AG04449 (cell line): ENCODE measurements at regions not wholly inside any gene's neighbourhood (a gene's known extent, or its start where the extent isn't known, plus 50 kb on each side); places are given as distances from the start of the nearest gene placed in this dataset.

Experiments used
- CTCF ChIA-PET: fragments of 350-600 bp; formaldehyde crosslinking; extraction: SDS; loops from one replicate; lab custom pipeline; 2021; ENCODE audit warnings: antibody characterized with exemption; lab: Yijun Ruan, JAX
- POLR2A ChIA-PET: fragments of 400-600, 350-600 bp; formaldehyde crosslinking; extraction: SDS; loops from one replicate; lab custom pipeline; 2020; ENCODE audit warnings: antibody characterized with exemption, inconsistent platforms; lab: Yijun Ruan, JAX
- DNase-seq: peaks from one replicate; pipeline ENCODE4 v3.0.0-alpha.2; 2010; ENCODE audit warnings: low read depth, low spot score
- H3K4me3 ChIP-seq: 2 replicates; pipeline ENCODE4 v1.5.1; 2011; ENCODE audit warnings: low read depth, mild to moderate bottlenecking, control low read depth, low read length
- TF ChIP-seq, protein P1 (sequence below): IDR thresholded peaks from one replicate; pipeline ENCODE4 v1.5.1; 2011; ENCODE audit warnings: mild to moderate bottlenecking, moderate library complexity, low read length, control low read depth, inconsistent platforms; ENCODE audit not compliant: insufficient read depth; ENCODE audit errors: missing control alignments

DNA sequence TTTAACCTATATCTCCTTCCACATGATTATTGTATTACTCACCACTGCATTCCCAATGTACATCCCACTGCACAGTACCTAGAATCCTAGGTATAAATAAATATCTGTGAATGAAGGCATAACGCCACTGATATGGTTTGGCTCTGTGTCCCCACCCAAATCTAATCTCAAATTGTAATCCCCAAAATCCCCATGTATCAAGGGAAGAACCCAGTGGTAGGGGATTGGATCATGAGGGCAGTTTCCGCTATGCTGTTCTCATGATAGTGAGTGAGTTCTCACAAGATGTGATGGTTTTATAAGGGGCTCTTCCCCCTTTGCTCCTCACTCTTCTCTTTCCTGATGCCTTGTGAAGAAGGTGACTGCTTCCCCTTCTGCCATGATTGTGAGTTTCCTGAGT is 599.0 kb upstream of the ADGRL2 start:
- ChIA-PET CTCF (no interaction called here), POLR2A (no interaction called here)
- TF ChIP-seq, protein P1, sequence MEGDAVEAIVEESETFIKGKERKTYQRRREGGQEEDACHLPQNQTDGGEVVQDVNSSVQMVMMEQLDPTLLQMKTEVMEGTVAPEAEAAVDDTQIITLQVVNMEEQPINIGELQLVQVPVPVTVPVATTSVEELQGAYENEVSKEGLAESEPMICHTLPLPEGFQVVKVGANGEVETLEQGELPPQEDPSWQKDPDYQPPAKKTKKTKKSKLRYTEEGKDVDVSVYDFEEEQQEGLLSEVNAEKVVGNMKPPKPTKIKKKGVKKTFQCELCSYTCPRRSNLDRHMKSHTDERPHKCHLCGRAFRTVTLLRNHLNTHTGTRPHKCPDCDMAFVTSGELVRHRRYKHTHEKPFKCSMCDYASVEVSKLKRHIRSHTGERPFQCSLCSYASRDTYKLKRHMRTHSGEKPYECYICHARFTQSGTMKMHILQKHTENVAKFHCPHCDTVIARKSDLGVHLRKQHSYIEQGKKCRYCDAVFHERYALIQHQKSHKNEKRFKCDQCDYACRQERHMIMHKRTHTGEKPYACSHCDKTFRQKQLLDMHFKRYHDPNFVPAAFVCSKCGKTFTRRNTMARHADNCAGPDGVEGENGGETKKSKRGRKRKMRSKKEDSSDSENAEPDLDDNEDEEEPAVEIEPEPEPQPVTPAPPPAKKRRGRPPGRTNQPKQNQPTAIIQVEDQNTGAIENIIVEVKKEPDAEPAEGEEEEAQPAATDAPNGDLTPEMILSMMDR: no peak
- no peak for DNase-seq
- no peak overlapping the region for H3K4me3 ChIP-seq

DNA sequence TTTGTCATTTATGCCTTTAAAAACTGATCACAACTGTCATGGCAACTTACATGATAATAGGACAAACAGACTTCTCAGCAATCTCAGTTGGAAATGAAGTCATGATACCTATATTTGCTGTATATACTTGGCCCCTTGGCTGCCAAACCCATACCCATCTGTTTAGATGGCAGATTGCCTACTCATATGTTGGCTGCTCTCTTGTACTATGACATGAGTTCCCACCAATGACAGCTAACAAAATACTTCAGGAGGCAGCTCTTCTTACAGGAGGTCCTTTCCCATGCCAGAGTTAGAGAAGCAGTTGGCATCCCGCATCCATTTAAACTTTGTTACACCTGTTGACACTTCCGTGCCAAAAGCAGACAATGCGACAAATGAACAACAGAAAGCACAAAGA is 603.1 kb upstream of the ADGRL2 start:
- TF ChIP-seq, protein P1: no peak
- ChIA-PET POLR2A (no interaction called here), CTCF (no interaction called here)
- H3K4me3 ChIP-seq: no peak overlapping the region
- DNase-seq: no peak

DNA sequence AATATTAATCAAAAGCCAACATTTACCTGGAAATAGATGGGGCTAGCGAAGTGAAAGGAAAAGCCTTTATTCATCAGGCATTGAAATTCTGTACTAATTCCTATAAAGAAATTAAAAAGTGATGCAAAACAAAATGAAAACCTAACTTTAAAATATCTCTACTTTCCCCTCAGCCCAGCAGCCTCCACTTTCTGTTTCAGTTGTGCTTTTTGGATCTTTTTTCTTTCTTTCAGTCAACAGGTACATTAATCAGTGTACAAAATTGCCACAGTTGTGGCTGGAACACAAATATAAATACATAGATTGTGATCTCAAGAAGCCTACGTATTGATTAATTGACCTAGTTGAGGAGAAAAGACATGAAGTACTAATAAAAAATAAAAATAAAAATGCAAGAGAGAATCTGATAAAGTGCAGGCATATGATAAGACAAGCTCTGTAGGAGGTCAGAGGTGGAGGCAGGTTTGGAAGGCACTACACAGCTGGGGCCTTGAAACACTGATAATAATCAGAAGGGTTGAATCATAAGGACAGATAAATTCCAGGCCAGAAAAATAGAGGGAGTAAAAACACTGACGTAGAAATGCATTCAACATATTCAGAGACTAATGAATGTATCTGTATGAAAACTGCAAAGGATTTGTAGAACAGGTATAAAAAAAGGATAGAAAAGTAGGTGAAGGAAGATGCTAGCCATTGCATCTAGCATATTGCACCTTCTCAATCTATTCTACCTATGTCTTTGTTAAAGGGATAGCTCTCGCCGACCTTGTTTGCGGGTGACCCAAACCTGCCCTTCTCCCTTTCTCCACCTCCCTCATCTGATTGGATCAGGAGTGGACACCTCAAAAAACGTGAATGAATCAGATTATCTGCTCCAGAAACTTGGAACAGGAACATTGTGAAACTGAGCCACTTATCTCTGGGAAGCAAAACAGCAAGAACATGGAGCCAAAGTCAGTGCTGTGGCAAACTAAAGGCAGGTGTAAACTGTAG is 607.8 kb upstream of the ADGRL2 start:
- no peak for DNase-seq
- ChIA-PET POLR2A (no interaction called here), CTCF (no interaction called here)
- H3K4me3 ChIP-seq: no peak overlapping the region
- TF ChIP-seq, protein P1: no peak

DNA sequence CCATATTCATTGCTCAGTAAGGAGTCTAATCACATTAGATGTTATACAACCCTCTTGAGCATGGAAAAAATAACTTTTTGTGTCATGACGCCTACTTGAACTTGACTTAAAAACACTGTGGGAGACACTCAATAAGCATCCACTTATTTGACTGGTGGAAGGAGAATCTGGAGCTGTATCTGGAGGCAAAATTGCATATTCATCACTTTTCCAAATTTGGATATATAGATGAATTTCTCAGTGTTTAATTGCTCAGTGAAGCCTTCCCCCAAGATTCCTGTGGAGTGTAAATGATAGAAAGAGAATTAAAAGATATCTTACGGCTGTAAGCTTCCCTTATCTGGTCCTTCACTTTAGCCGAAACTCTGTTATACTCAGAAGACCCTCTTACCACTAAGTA is 610.7 kb upstream of the ADGRL2 start:
- TF ChIP-seq, protein P1: no peak
- H3K4me3 ChIP-seq: no peak overlapping the region
- POLR2A ChIA-PET: no interaction called here
- CTCF ChIA-PET: no interaction called here
- no peak for DNase-seq

DNA sequence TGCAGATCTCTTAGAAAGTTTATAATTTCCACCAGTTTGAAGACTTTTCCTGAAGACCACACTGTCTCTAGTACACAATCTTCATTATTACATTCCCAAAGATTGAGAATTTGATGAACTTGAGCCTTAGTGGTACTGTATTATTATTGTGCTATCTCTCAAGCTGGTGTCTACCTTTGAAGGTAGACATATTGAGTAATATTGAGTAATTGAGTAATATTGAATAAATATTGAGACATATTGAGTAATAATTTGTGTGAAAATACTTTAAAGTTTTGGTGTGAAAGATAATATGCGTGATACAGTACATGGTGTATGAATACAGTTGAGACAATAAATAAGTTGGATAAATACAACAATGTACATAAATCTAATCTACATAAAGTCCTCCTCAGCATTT is 613.1 kb upstream of the ADGRL2 start:
- DNase-seq: no peak
- TF ChIP-seq, protein P1: no peak
- POLR2A ChIA-PET: no interaction called here
- no peak overlapping the region for H3K4me3 ChIP-seq
- CTCF ChIA-PET: no interaction called here

DNA sequence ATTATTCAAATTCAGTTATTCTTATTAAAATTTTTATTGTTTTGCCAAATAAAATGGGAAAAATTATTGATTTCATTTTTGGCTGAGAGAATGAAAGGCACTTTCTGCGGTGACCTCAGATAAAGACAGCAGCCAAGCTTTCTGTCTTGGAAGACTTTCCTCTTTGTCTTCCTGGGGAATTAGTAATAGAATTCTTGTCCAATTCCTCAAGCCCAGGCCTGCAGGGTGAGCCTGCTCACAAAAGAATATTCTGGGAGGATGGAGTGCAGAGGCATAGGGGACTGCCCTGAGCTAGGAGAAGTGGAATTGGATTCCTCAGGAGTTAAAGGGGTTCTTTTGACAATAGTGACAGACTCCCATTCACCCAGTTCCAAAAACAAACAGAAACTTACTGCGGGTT is 614.5 kb upstream of the ADGRL2 start:
- TF ChIP-seq, protein P1: no peak
- no peak for DNase-seq
- POLR2A ChIA-PET: no interaction called here
- CTCF ChIA-PET: no interaction called here
- H3K4me3 ChIP-seq: no peak overlapping the region
